ENCODE measurements at regions not wholly inside any gene's neighbourhood (a gene's known extent, or its start where the extent isn't known, plus 50 kb on each side); places are given as distances from the start of the nearest gene placed in this dataset.
"Not testable (repeated sequence)": the region's sequence is repeated elsewhere in the genome, so short reads cannot be mapped to it uniquely, and the experiment has no call there.

GRCh38 chr14:53252141-53252540 lies 99.0 kb upstream of the DDHD1 start:
- no peak for DNase-seq
- in situ Hi-C loops (cut with HindIII; ENCODE audit: low pct_ligation_motif_present, low sequenced_read_pairs): no loop called here
- peaks cover 1% of the 10 kb centered on the region for H3K27me3 ChIP-seq (replicated peaks)
- TF ChIP-seq, protein P1, sequence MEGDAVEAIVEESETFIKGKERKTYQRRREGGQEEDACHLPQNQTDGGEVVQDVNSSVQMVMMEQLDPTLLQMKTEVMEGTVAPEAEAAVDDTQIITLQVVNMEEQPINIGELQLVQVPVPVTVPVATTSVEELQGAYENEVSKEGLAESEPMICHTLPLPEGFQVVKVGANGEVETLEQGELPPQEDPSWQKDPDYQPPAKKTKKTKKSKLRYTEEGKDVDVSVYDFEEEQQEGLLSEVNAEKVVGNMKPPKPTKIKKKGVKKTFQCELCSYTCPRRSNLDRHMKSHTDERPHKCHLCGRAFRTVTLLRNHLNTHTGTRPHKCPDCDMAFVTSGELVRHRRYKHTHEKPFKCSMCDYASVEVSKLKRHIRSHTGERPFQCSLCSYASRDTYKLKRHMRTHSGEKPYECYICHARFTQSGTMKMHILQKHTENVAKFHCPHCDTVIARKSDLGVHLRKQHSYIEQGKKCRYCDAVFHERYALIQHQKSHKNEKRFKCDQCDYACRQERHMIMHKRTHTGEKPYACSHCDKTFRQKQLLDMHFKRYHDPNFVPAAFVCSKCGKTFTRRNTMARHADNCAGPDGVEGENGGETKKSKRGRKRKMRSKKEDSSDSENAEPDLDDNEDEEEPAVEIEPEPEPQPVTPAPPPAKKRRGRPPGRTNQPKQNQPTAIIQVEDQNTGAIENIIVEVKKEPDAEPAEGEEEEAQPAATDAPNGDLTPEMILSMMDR (IDR thresholded peaks at IDR 0.05; ENCODE audit: low read depth, low read length, missing control alignments): no peak
- no peak overlapping the region for H3K27ac ChIP-seq
- no peaks in the 10 kb centered on the region for H3K36me3 ChIP-seq (replicated peaks)
- no peak overlapping the region for H3K4me3 ChIP-seq (ENCODE audit: low read depth, low read length)

DNA sequence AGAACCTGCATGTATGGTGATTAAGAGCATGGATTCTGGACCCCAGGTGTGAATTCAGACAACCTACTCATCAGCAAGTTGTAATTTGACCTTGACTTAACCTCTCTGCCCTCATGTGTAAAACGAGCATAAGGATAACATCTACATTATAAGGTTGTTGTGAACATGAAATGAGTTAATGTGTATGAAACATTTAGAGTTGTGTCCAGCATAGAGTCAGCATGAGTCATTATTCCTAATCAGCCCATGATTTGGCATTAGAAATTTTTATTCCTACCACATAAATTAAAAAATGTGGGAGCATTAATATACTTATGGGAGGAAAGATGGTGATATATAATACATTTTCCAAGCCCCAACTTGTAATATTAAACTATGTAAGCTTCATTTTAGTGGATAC lies 95.9 kb upstream of the DDHD1 start:
- Histone ChIP-seq H3K4me3 (ENCODE audit: low read depth, low read length) (no peak overlapping the region), H3K27ac (no peak overlapping the region), H3K27me3 (replicated peaks) (peaks cover 1% of the 10 kb centered on the region), H3K36me3 (replicated peaks) (no peaks in the 10 kb centered on the region)
- TF ChIP-seq, protein P1 (IDR thresholded peaks at IDR 0.05; ENCODE audit: low read depth, low read length, missing control alignments): no peak
- DNase-seq: no peak
- in situ Hi-C loops (cut with HindIII; ENCODE audit: low pct_ligation_motif_present, low sequenced_read_pairs): no loop called here

GRCh38 chr14:53247596-53248370 lies 94.7 kb upstream of the DDHD1 start:
- H3K36me3 ChIP-seq (replicated peaks): no peaks in the 10 kb centered on the region
- TF ChIP-seq, protein P1 (IDR thresholded peaks at IDR 0.05; ENCODE audit: low read depth, low read length, missing control alignments): no peak
- no peak overlapping the region for H3K4me3 ChIP-seq (ENCODE audit: low read depth, low read length)
- in situ Hi-C loops (cut with HindIII; ENCODE audit: low pct_ligation_motif_present, low sequenced_read_pairs): no loop called here
- H3K27ac ChIP-seq: no peak overlapping the region
- H3K27me3 ChIP-seq (replicated peaks): peaks cover 1% of the 10 kb centered on the region
- no peak for DNase-seq

- in situ Hi-C loops (cut with HindIII; ENCODE audit: low pct_ligation_motif_present, low sequenced_read_pairs); H3K36me3 ChIP-seq (replicated peaks); H3K27ac ChIP-seq; DNase-seq; H3K4me3 ChIP-seq (ENCODE audit: low read depth, low read length); H3K27me3 ChIP-seq (replicated peaks): not testable (repeated sequence)
Observed at GRCh38 chr14:53242898-53243297, 89.8 kb upstream of the DDHD1 start.

DNA sequence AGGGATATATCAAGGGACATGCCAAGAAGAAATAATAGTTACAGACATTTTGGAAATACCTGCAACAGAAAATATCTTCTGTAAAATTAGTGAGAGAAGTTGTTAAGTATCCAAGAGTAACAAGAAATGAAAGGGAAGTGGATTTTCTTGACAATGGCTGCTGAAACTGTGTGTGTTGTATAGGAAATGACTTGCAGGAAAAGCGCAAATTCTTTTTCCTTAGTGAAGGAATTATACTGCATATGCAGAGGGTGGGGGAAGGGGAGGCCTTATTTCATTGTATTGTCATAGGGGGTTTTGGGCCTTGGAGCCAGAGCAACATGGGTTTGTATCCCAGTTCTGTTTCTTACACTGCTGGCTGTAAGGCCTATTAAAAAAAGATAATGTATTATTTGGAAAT lies 84.4 kb upstream of the DDHD1 start:
- Histone ChIP-seq H3K4me3 (ENCODE audit: low read depth, low read length) (no peak overlapping the region), H3K27me3 (replicated peaks) (no peaks in the 10 kb centered on the region), H3K36me3 (replicated peaks) (no peaks in the 10 kb centered on the region), H3K27ac (no peak overlapping the region)
- DNase-seq: no peak
- TF ChIP-seq, protein P1 (IDR thresholded peaks at IDR 0.05; ENCODE audit: low read depth, low read length, missing control alignments): no peak
- in situ Hi-C loops (cut with HindIII; ENCODE audit: low pct_ligation_motif_present, low sequenced_read_pairs): no loop called here

DNA sequence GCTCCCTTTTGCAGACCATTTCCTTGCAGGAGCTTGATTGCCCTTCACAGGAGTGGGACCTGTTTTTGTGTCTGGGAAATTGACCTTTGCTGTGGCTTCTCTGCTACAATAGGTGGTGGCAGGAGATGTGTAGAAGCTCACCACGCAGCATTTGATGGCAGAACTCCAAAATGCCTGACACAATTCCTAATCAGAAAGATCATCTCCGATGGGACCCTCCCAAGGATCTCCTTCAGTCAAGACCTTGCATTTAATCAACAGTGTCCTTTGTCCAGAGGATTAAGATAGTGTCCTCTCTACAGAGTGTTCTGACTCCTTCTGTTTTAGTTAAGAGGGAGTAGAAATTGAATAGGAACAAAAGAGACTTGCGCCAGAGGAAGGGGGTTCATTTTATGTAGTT lies 83.6 kb upstream of the DDHD1 start:
- in situ Hi-C loops (cut with HindIII; ENCODE audit: low pct_ligation_motif_present, low sequenced_read_pairs): no loop called here
- TF ChIP-seq, protein P1 (IDR thresholded peaks at IDR 0.05; ENCODE audit: low read depth, low read length, missing control alignments): no peak

More for the DNA sequence above, 83.6 kb upstream of the DDHD1 start:
- DNase-seq: no peak
- H3K4me3 ChIP-seq (ENCODE audit: low read depth, low read length): no peak overlapping the region
- no peak overlapping the region for H3K27ac ChIP-seq
- no peaks in the 10 kb centered on the region for H3K36me3 ChIP-seq (replicated peaks)
- H3K27me3 ChIP-seq (replicated peaks): no peaks in the 10 kb centered on the region
